Tibial nerve (tissue), 4 donors: ENCODE measurements at regions not wholly inside any gene's neighbourhood (a gene's known extent, or its start where the extent isn't known, plus 50 kb on each side); places are given as distances from the start of the nearest gene placed in this dataset.
"Not testable (repeated sequence)": the region's sequence is repeated elsewhere in the genome, so short reads cannot be mapped to it uniquely, and the experiment has no call there.

Source experiments
- EP300 ChIP-seq, 2 donors: sonication (generic); formaldehyde crosslinking; IDR thresholded peaks; one replicate each; pipeline ENCODE4 v1.6.1; 2017; ENCODE audit warnings: antibody characterized with exemption in 2 of 2, mild to moderate bottlenecking in 1 of 2
- POLR2A ChIP-seq, 2 donors: fragments of 450-650 bp; IDR thresholded peaks; one replicate each; pipeline ENCODE4 v1.6.1; 2017; ENCODE audit warnings: antibody characterized with exemption in 2 of 2, mild to moderate bottlenecking in 2 of 2, moderate library complexity in 2 of 2
- TF ChIP-seq, protein P1 (sequence below), 5 experiments: fragments of 200-600 bp in 3 of 5; fragments of 450-650 bp in 2 of 5; sonication (generic) in 3 of 5; IDR thresholded peaks; one replicate each; pipeline ENCODE4 v1.5.1; 2016 to 2019; ENCODE audit warnings: antibody characterized with exemption in 5 of 5, mild to moderate bottlenecking in 3 of 5, moderate library complexity in 2 of 5

DNA sequence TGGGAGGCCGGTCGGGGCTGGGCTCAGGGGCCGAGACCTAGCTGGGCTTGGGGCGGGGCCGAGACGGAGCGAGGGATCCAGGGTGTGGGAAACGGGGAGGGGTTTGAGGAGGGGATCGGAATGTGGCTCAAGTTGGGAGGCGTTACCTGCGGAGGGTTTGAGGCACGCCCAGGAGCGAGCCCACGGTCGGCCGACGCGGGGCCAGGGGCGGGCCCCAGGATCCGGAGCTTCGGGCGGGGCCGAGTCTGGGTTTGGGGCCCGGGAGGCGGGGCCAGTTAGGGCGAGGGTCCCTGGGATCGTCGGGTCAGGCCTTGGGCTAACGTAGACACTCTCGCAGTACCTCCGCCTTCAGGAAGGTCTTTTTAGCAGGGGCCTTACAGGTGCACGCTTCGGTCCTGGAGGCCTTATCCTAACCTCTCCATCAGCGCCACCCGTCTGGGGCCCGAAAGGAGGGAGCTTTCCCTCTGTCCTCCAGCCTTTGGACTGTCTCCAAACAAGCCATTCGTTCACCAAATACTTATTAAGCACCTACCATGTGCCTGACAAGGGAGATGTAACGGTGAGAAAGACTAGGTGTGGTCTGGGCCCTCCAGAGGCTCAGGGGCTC is 228.2 kb upstream of the FRG2C start:
- TF ChIP-seq POLR2A (IDR thresholded peaks at IDR 0.05): peak in 1 of 2 donors; percentile 48
- TF ChIP-seq, protein P1, sequence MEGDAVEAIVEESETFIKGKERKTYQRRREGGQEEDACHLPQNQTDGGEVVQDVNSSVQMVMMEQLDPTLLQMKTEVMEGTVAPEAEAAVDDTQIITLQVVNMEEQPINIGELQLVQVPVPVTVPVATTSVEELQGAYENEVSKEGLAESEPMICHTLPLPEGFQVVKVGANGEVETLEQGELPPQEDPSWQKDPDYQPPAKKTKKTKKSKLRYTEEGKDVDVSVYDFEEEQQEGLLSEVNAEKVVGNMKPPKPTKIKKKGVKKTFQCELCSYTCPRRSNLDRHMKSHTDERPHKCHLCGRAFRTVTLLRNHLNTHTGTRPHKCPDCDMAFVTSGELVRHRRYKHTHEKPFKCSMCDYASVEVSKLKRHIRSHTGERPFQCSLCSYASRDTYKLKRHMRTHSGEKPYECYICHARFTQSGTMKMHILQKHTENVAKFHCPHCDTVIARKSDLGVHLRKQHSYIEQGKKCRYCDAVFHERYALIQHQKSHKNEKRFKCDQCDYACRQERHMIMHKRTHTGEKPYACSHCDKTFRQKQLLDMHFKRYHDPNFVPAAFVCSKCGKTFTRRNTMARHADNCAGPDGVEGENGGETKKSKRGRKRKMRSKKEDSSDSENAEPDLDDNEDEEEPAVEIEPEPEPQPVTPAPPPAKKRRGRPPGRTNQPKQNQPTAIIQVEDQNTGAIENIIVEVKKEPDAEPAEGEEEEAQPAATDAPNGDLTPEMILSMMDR (IDR thresholded peaks at IDR 0.05): not testable (repeated sequence)
- TF ChIP-seq EP300 (IDR thresholded peaks at IDR 0.05): not testable (repeated sequence)
